Fibroblast of peridontal ligament (primary cell): ENCODE measurements at regions not wholly inside any gene's neighbourhood (a gene's known extent, or its start where the extent isn't known, plus 50 kb on each side); places are given as distances from the start of the nearest gene placed in this dataset.
"Not testable (repeated sequence)": the region's sequence is repeated elsewhere in the genome, so short reads cannot be mapped to it uniquely, and the experiment has no call there.

Experiments
- DNase-seq: peaks from one replicate; pipeline ENCODE4 v3.0.0-alpha.2; 2010; ENCODE audit errors: extremely low read depth

GRCh38 chr12:9412459-9412858 is 195.3 kb downstream of the KLRB1 start:
- DNase-seq: not testable (repeated sequence)

- DNase-seq: not testable (repeated sequence)
Measured at GRCh38 chr12:9411616-9412268, 196.0 kb downstream of the KLRB1 start.

GRCh38 chr12:9407425-9407748 is 199.2 kb upstream of the PZP start:
- not testable (repeated sequence) for DNase-seq

- no peak for DNase-seq
Measured at GRCh38 chr12:9406564-9407424, 198.6 kb upstream of the PZP start.

- no peak for DNase-seq
Measured at GRCh38 chr12:9405886-9406563, 197.8 kb upstream of the PZP start.

- no peak for DNase-seq
Measured at GRCh38 chr12:9404469-9405260, 196.5 kb upstream of the PZP start.

GRCh38 chr12:9404031-9404430 is 195.8 kb upstream of the PZP start:
- DNase-seq: no peak

- DNase-seq: not testable (repeated sequence)
Measured at GRCh38 chr12:9402432-9403040, 194.3 kb upstream of the PZP start.

- not testable (repeated sequence) for DNase-seq
Measured at GRCh38 chr12:9396367-9396766, 188.2 kb upstream of the PZP start.

GRCh38 chr12:9395220-9395619 is 187.0 kb upstream of the PZP start:
- not testable (repeated sequence) for DNase-seq

- DNase-seq: no peak
Measured at GRCh38 chr12:9392842-9393241, 184.6 kb upstream of the PZP start.

- DNase-seq: no peak
Measured at GRCh38 chr12:9391815-9392214, 183.6 kb upstream of the PZP start.

- no peak for DNase-seq
Measured at GRCh38 chr12:9390761-9391160, 182.6 kb upstream of the PZP start.

GRCh38 chr12:9389796-9390195 is 181.6 kb upstream of the PZP start:
- DNase-seq: no peak

GRCh38 chr12:9388379-9388778 is 180.2 kb upstream of the PZP start:
- no peak for DNase-seq

- no peak for DNase-seq
Measured at GRCh38 chr12:9387450-9387849, 179.3 kb upstream of the PZP start.

- DNase-seq: no peak
Measured at GRCh38 chr12:9383585-9383984, 175.4 kb upstream of the PZP start.

GRCh38 chr12:9381619-9382018 is 173.4 kb upstream of the PZP start:
- no peak for DNase-seq

- no peak for DNase-seq
Measured at GRCh38 chr12:9380650-9381049, 172.5 kb upstream of the PZP start.

- DNase-seq: no peak
Measured at GRCh38 chr12:9379023-9379742, 171.0 kb upstream of the PZP start.

- DNase-seq: no peak
Measured at GRCh38 chr12:9378430-9378835, 170.2 kb upstream of the PZP start.
